ENCODE measurements at regions not wholly inside any gene's neighbourhood (a gene's known extent, or its start where the extent isn't known, plus 50 kb on each side); places are given as distances from the start of the nearest gene placed in this dataset.

DNA sequence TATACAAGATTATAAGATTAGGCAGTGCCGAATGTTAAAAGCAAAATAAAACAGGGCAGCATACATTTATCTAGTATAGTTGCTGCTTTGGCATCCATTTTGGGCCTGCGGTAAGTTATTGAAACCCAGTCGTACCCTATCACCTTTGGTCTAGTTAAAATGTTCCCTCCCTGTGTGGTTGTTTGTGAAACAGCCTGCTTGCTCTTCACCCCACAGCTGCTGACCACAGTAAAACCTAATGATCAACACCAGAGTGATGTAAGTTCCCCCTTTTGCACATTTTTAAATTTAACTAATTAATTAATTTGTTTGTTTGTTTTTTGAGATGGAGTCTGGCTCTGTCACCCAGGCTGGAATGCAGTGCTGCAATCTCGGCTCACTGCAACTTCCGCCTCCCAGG lies 50.3 kb upstream of the TXNDC5 start:
- Mint-ChIP-seq H3K4me3 (peak overlapping the region in 1 of 4 donors; percentile 32), H3K27ac (peak overlapping the region in 2 of 3 donors; percentile 11 to 16), H3K4me1 (peaks cover 20 to 27% (median 21%) of the 10 kb centered on the region in 3 donors), H3K27me3 (peaks cover 2% of the 10 kb centered on the region), H3K9me3 (peaks cover 0 to 4% (median 2%) of the 10 kb centered on the region in 3 donors), H3K36me3 (peaks cover 12% of the 10 kb centered on the region)
